ENCODE measurements at regions not wholly inside any gene's neighbourhood (a gene's known extent, or its start where the extent isn't known, plus 50 kb on each side); places are given as distances from the start of the nearest gene placed in this dataset.

DNA sequence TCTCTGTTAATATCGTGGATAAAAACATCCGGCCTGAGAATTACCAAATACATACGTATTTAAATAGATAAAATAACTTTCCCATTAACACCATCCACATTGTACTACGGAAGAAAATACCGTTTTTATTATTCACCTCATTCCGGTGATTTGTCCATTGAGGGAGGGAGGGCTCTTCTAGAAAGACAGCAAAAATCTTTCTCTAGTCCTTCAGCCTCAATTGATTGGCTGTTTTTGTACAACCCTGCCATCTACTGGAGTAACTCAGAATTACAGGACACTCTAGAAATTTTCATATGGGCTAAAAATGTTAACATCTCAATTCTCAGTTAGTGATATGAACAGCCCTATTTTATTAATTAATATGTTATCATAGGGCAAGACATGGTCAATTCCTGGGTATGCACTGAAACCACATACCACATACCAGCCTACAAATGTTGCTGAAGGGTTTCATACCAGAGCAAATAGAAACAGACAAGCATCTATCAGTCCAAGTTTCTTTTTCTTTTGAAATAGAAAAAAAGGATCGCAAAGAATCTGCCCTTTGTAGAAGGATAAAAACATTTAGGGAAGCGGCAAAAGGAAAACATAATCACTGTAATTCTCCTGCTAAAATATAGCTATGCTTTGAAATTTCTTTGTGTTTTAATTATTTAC lies 55.8 kb upstream of the CDCA7L start:
- Histone ChIP-seq H3K9me3 (ENCODE audit: low read length) (no peaks in the 10 kb centered on the region), H3K9me2 (ENCODE audit: insufficient read depth, low read length) (no peaks in the 10 kb centered on the region), H3K36me3 (ENCODE audit: insufficient read depth, low read length) (no peaks in the 10 kb centered on the region), H3K4me1 (ENCODE audit: insufficient read depth, low read length, poor library complexity, severe bottlenecking) (peaks cover 7% of the 10 kb centered on the region), H3K27ac (ENCODE audit: low read depth, low read length, poor library complexity, severe bottlenecking) (no peak overlapping the region), H3K4me2 (ENCODE audit: low read length) (peak overlapping the region; percentile 38; the same call in 1 of the 2 replicates), H4K20me1 (ENCODE audit: insufficient read depth, low read length) (no peaks in the 10 kb centered on the region), H2AFZ (ENCODE audit: low read length) (peak overlapping the region; percentile 51; the same call in 1 of the 2 replicates), H3K79me2 (ENCODE audit: insufficient read depth, low read depth, low read length) (no peaks in the 10 kb centered on the region), H3K4me3 (ENCODE audit: low read depth, low read length, poor library complexity, severe bottlenecking) (no peak overlapping the region)
- ChIA-PET CTCF (ENCODE audit: unreplicated experiment) (no interaction called here), POLR2A (interaction anchor here (0.5 to 1.0 kb wide), 3 partner anchors 9 to 575 kb away, joined by 3 read pairs; no protein-coding TSS in a partner anchor)
- intact Hi-C loops (cut with micrococcal nuclease; ENCODE audit: unreplicated experiment): loop anchor here (1.0 to 5.0 kb wide), 6 partner anchors 56 to 744 kb away; partner anchors contain the start of gene CDCA7L
- BruUV-seq (replicated peaks): no TSS peak
- TF ChIP-seq, protein P1, sequence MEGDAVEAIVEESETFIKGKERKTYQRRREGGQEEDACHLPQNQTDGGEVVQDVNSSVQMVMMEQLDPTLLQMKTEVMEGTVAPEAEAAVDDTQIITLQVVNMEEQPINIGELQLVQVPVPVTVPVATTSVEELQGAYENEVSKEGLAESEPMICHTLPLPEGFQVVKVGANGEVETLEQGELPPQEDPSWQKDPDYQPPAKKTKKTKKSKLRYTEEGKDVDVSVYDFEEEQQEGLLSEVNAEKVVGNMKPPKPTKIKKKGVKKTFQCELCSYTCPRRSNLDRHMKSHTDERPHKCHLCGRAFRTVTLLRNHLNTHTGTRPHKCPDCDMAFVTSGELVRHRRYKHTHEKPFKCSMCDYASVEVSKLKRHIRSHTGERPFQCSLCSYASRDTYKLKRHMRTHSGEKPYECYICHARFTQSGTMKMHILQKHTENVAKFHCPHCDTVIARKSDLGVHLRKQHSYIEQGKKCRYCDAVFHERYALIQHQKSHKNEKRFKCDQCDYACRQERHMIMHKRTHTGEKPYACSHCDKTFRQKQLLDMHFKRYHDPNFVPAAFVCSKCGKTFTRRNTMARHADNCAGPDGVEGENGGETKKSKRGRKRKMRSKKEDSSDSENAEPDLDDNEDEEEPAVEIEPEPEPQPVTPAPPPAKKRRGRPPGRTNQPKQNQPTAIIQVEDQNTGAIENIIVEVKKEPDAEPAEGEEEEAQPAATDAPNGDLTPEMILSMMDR (conservative IDR thresholded peaks at IDR 0.05; ENCODE audit: low read length): peak; percentile 94
- TF ChIP-seq EZH2phosphoT487 (IDR thresholded peaks at IDR 0.05; ENCODE audit: borderline replicate concordance, low read depth, low read length): no peak
- DNase-seq (ENCODE audit: low spot score): peak; percentile 67

DNA sequence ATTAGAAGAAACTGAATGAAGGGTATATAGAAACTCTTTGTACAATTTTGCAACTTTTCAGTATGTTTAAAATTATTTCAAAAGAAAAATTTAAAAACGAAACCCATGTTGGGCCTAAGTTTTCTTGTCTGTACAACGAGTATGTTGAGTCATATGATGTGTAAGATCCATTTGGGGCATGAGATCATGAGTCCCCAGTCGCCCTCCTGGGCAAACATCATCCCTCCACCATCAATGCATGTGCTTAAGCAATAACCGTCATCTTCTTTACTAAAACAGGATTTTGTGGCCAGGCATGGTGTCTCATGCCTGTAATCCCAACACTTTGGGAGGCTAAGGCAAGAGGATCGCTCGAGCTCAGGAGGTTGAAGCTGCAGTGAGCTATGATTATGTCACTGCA lies 54.2 kb upstream of the CDCA7L start:
- POLR2A ChIA-PET: no interaction called here
- Histone ChIP-seq H3K36me3 (ENCODE audit: insufficient read depth, low read length) (no peaks in the 10 kb centered on the region), H3K4me2 (ENCODE audit: low read length) (no peak overlapping the region), H3K9me3 (ENCODE audit: low read length) (no peaks in the 10 kb centered on the region), H3K4me1 (ENCODE audit: insufficient read depth, low read length, poor library complexity, severe bottlenecking) (peaks cover 7% of the 10 kb centered on the region), H4K20me1 (ENCODE audit: insufficient read depth, low read length) (no peaks in the 10 kb centered on the region), H2AFZ (ENCODE audit: low read length) (no peak overlapping the region), H3K79me2 (ENCODE audit: insufficient read depth, low read depth, low read length) (no peaks in the 10 kb centered on the region), H3K9me2 (ENCODE audit: insufficient read depth, low read length) (no peaks in the 10 kb centered on the region), H3K4me3 (ENCODE audit: low read depth, low read length, poor library complexity, severe bottlenecking) (no peak overlapping the region), H3K27ac (ENCODE audit: low read depth, low read length, poor library complexity, severe bottlenecking) (no peak overlapping the region)
- no TSS peak for BruUV-seq (replicated peaks)
- no peak for TF ChIP-seq EZH2phosphoT487 (IDR thresholded peaks at IDR 0.05; ENCODE audit: borderline replicate concordance, low read depth, low read length)
- intact Hi-C loops (cut with micrococcal nuclease; ENCODE audit: unreplicated experiment): loop anchor here (2.0 to 5.0 kb wide), 5 partner anchors 83 to 743 kb away; no protein-coding TSS in a partner anchor
- no peak for DNase-seq (ENCODE audit: low spot score)
- CTCF ChIA-PET (ENCODE audit: unreplicated experiment): no interaction called here

DNA sequence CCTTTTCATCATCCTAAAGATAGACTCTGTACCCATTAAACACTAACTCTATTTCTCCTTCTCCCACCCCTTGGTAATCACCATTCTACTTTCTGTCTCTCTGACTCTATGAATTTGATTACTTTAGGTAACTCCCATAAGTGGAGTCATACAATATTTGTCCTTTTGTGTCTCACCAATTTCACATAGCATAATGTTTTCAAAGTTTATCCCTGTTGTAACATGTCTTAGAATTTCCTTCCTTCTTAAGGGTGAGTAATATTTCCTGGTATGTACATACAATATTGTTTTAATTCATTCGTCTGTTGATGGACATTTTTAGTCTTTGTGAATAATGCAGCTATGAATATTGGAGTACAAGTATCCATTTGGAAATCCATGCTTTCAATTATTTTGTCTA lies 50.9 kb upstream of the CDCA7L start:
- Histone ChIP-seq H3K4me1 (ENCODE audit: insufficient read depth, low read length, poor library complexity, severe bottlenecking) (peaks cover 7% of the 10 kb centered on the region), H2AFZ (ENCODE audit: low read length) (no peak overlapping the region), H3K36me3 (ENCODE audit: insufficient read depth, low read length) (no peaks in the 10 kb centered on the region), H3K4me2 (ENCODE audit: low read length) (no peak overlapping the region), H3K79me2 (ENCODE audit: insufficient read depth, low read depth, low read length) (no peaks in the 10 kb centered on the region), H4K20me1 (ENCODE audit: insufficient read depth, low read length) (no peaks in the 10 kb centered on the region), H3K9me3 (ENCODE audit: low read length) (no peaks in the 10 kb centered on the region), H3K9me2 (ENCODE audit: insufficient read depth, low read length) (no peaks in the 10 kb centered on the region), H3K27ac (ENCODE audit: low read depth, low read length, poor library complexity, severe bottlenecking) (no peak overlapping the region), H3K4me3 (ENCODE audit: low read depth, low read length, poor library complexity, severe bottlenecking) (no peak overlapping the region)
- no TSS peak for BruUV-seq (replicated peaks)
- intact Hi-C loops (cut with micrococcal nuclease; ENCODE audit: unreplicated experiment): no loop called here
- ChIA-PET CTCF (ENCODE audit: unreplicated experiment) (no interaction called here), POLR2A (interaction anchor here (0.7 to 1.7 kb wide), 5 partner anchors 14 to 156 kb away, joined by 3 to 7 read pairs (median 3); no protein-coding TSS in a partner anchor)
- no peak for TF ChIP-seq EZH2phosphoT487 (IDR thresholded peaks at IDR 0.05; ENCODE audit: borderline replicate concordance, low read depth, low read length)
- TF ChIP-seq, protein P1 (conservative IDR thresholded peaks at IDR 0.05; ENCODE audit: low read length): no peak
- DNase-seq (ENCODE audit: low spot score): no peak
